Right atrium auricular region (tissue), 2 donors: ENCODE measurements at regions not wholly inside any gene's neighbourhood (a gene's known extent, or its start where the extent isn't known, plus 50 kb on each side); places are given as distances from the start of the nearest gene placed in this dataset.

Experiments used
- DNase-seq: peaks from one replicate; pipeline ENCODE4 v3.0.0-alpha.2; 2019; ENCODE audit warnings: low spot score
- H3K27ac ChIP-seq, 2 donors: fragments of 200-600 bp; sonication (generic); 1 replicate in 1 of 2; 2 replicates in 1 of 2; pipeline ENCODE4 v1.5.1; 2016 to 2019
- H3K27me3 ChIP-seq, 2 donors: fragments of 200-600 bp; sonication (generic); one replicate each; pipeline versions ENCODE4 v1.5.1 to v1.6.0; 2017 to 2019
- H3K36me3 ChIP-seq: fragments of 200-600 bp; sonication (generic); one replicate; pipeline ENCODE4 v1.5.1; 2016
- H3K4me1 ChIP-seq, 2 donors: fragments of 200-600 bp; sonication (generic); one replicate each; pipeline versions ENCODE4 v1.5.1 to v1.6.0; 2017 to 2019
- H3K4me3 ChIP-seq, 2 donors: fragments of 200-600 bp; sonication (generic); 1 replicate in 1 of 2; 2 replicates in 1 of 2; pipeline ENCODE4 v1.5.1; 2017 to 2019; ENCODE audit warnings: mild to moderate bottlenecking in 1 of 2, moderate library complexity in 1 of 2
- H3K9me3 ChIP-seq, 2 donors: fragments of 200-600 bp; sonication (generic); one replicate each; pipeline ENCODE4 v1.5.1; 2019
- CTCF ChIP-seq, 2 donors: fragments of 200-600 bp; sonication (generic); IDR thresholded peaks; one replicate each; pipeline ENCODE4 v1.5.1; 2019; ENCODE audit warnings: antibody characterized with exemption in 2 of 2

- DNase-seq: no peak
- H3K27ac ChIP-seq: peak overlapping the region; percentile 23 to 74
- H3K27me3 ChIP-seq: no peaks in the 10 kb centered on the region
- no peaks in the 10 kb centered on the region for H3K36me3 ChIP-seq
- no peak for TF ChIP-seq CTCF (IDR thresholded peaks at IDR 0.05)
- H3K4me3 ChIP-seq: no peak overlapping the region
- H3K9me3 ChIP-seq: peaks cover 0 to 13% of the 10 kb centered on the region in 2 donors
- peaks cover 0 to 15% of the 10 kb centered on the region in 2 donors for H3K4me1 ChIP-seq
Measured at GRCh38 chr7:35422715-35423114, 168.8 kb upstream of the TBX20 start.

- H3K9me3 ChIP-seq: peaks cover 0 to 6% of the 10 kb centered on the region in 2 donors
- H3K27ac ChIP-seq: peak overlapping the region in 1 of 2 donors; percentile 73
- peak overlapping the region in 1 of 2 donors; percentile 20 for H3K4me3 ChIP-seq
- no peak for TF ChIP-seq CTCF (IDR thresholded peaks at IDR 0.05)
- H3K4me1 ChIP-seq: peaks cover 0 to 25% of the 10 kb centered on the region in 2 donors
- H3K36me3 ChIP-seq: no peaks in the 10 kb centered on the region
- no peak for DNase-seq
- no peaks in the 10 kb centered on the region for H3K27me3 ChIP-seq
Measured at GRCh38 chr7:35420656-35421055, 166.8 kb upstream of the TBX20 start.

- Histone ChIP-seq H3K4me3 (no peak overlapping the region), H3K4me1 (peaks cover 0 to 36% of the 10 kb centered on the region in 2 donors), H3K27me3 (no peaks in the 10 kb centered on the region), H3K9me3 (peaks cover 0 to 3% of the 10 kb centered on the region in 2 donors), H3K27ac (peak overlapping the region; percentile 49 to 73), H3K36me3 (no peaks in the 10 kb centered on the region)
- DNase-seq: no peak
- no peak for TF ChIP-seq CTCF (IDR thresholded peaks at IDR 0.05)
Measured at GRCh38 chr7:35419391-35419755, 165.5 kb upstream of the TBX20 start.

- H3K9me3 ChIP-seq: no peaks in the 10 kb centered on the region
- DNase-seq: peak; percentile 70
- H3K27ac ChIP-seq: peak overlapping the region; percentile 49 to 73
- no peaks in the 10 kb centered on the region for H3K36me3 ChIP-seq
- H3K27me3 ChIP-seq: no peaks in the 10 kb centered on the region
- H3K4me1 ChIP-seq: peaks cover 0 to 36% of the 10 kb centered on the region in 2 donors
- H3K4me3 ChIP-seq: no peak overlapping the region
- no peak for TF ChIP-seq CTCF (IDR thresholded peaks at IDR 0.05)
Measured at GRCh38 chr7:35418716-35419390, 165.0 kb upstream of the TBX20 start.

- H3K36me3 ChIP-seq: no peaks in the 10 kb centered on the region
- no peak overlapping the region for H3K4me3 ChIP-seq
- peaks cover 0 to 36% of the 10 kb centered on the region in 2 donors for H3K4me1 ChIP-seq
- H3K9me3 ChIP-seq: no peaks in the 10 kb centered on the region
- peak overlapping the region in 1 of 2 donors; percentile 67 for H3K27ac ChIP-seq
- no peak for DNase-seq
- no peaks in the 10 kb centered on the region for H3K27me3 ChIP-seq
- TF ChIP-seq CTCF (IDR thresholded peaks at IDR 0.05): no peak
Measured at GRCh38 chr7:35416568-35416967, 162.7 kb upstream of the TBX20 start.

GRCh38 chr7:35415411-35415822, 161.5 kb upstream of the TBX20 start:
- peak overlapping the region; percentile 34 to 67 for H3K27ac ChIP-seq

More at GRCh38 chr7:35415411-35415822, 161.5 kb upstream of the TBX20 start:
- no peaks in the 10 kb centered on the region for H3K9me3 ChIP-seq
- no peaks in the 10 kb centered on the region for H3K27me3 ChIP-seq
- H3K4me3 ChIP-seq: no peak overlapping the region
- no peak for TF ChIP-seq CTCF (IDR thresholded peaks at IDR 0.05)
- peak; percentile 95 for DNase-seq
- no peaks in the 10 kb centered on the region for H3K36me3 ChIP-seq
- H3K4me1 ChIP-seq: peaks cover 0 to 31% of the 10 kb centered on the region in 2 donors
